Stomach (tissue), 4 donors: ENCODE measurements at regions not wholly inside any gene's neighbourhood (a gene's known extent, or its start where the extent isn't known, plus 50 kb on each side); places are given as distances from the start of the nearest gene placed in this dataset.

Experiments used
- POLR2A ChIP-seq, 4 donors: fragments of 450-650 bp; IDR thresholded peaks; one replicate each; pipeline ENCODE4 v1.6.1; 2016; ENCODE audit warnings: antibody characterized with exemption in 4 of 4, control low read depth in 2 of 4, mild to moderate bottlenecking in 1 of 4, moderate library complexity in 1 of 4
- TF ChIP-seq, protein P1 (sequence below), 7 experiments: fragments of 450-650 bp in 4 of 7; fragments of 200-600 bp in 3 of 7; sonication (generic) in 3 of 7; IDR thresholded peaks; one replicate each; pipeline ENCODE4 v1.5.1; 2016 to 2019; ENCODE audit warnings: antibody characterized with exemption in 7 of 7, control low read depth in 2 of 7, mild to moderate bottlenecking in 1 of 7

- TF ChIP-seq, protein P1, sequence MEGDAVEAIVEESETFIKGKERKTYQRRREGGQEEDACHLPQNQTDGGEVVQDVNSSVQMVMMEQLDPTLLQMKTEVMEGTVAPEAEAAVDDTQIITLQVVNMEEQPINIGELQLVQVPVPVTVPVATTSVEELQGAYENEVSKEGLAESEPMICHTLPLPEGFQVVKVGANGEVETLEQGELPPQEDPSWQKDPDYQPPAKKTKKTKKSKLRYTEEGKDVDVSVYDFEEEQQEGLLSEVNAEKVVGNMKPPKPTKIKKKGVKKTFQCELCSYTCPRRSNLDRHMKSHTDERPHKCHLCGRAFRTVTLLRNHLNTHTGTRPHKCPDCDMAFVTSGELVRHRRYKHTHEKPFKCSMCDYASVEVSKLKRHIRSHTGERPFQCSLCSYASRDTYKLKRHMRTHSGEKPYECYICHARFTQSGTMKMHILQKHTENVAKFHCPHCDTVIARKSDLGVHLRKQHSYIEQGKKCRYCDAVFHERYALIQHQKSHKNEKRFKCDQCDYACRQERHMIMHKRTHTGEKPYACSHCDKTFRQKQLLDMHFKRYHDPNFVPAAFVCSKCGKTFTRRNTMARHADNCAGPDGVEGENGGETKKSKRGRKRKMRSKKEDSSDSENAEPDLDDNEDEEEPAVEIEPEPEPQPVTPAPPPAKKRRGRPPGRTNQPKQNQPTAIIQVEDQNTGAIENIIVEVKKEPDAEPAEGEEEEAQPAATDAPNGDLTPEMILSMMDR (IDR thresholded peaks at IDR 0.05) = no peak
- TF ChIP-seq POLR2A (IDR thresholded peaks at IDR 0.05) = no peak
Measured at GRCh38 chr10:113476673-113477072, 76.2 kb upstream of the HABP2 start.
